HepG2 (cell line): ENCODE measurements at regions not wholly inside any gene's neighbourhood (a gene's known extent, or its start where the extent isn't known, plus 50 kb on each side); places are given as distances from the start of the nearest gene placed in this dataset.

ENCODE experiments used
- ATAC-seq: fragments of 200-7000 bp; cut with Tn5 transposase; 3 replicates; pipeline ENCODE4 v1.9.1; 2020; ENCODE audit warnings: mild to moderate bottlenecking, moderate library complexity
- BruUV-seq: library from RNA; stranded (reverse); fragments of 400-500 nt; replicated peaks from 2 replicates; lab custom pipeline; 2021; lab: Mats Ljungman, UMichigan
- CTCF ChIA-PET: fragments of 300-600 bp; formaldehyde crosslinking; extraction: SDS; loops from one replicate; lab custom pipeline; 2021; ENCODE audit warnings: low total read pairs, inconsistent platforms, low intra/inter-chr PET ratio; lab: Yijun Ruan, JAX
- POLR2A ChIA-PET: fragments of 350-600 bp; sonication (Branson Sonifier 250); formaldehyde crosslinking; loops from one replicate; lab custom pipeline; 2020; ENCODE audit warnings: antibody characterized with exemption, inconsistent platforms; lab: Yijun Ruan, JAX
- DNase-seq: peaks from one replicate; pipeline ENCODE4 v3.0.0-alpha.2; 2015; ENCODE audit warnings: low spot score
- FAIRE-seq: peaks from 3 replicates; lab custom pipeline; 2011; peaks lifted over from hg19 to GRCh38; lab: Jason Lieb, UNC
- H2AFZ ChIP-seq: one replicate; pipeline ENCODE4 v1.6.1; 2011; ENCODE audit warnings: low read length, inconsistent platforms
- H3K27ac ChIP-seq: fragments of 300-600 bp; 3 replicates; pipeline ENCODE4 v1.8.0; 2011; ENCODE audit warnings: mixed run types, mild to moderate bottlenecking, mixed read lengths, low read length, inconsistent platforms; ENCODE audit not compliant: insufficient read depth; ENCODE audit errors: extremely low read length
- H3K27me3 ChIP-seq, 2 experiments: fragments of 200-600 bp in 1 of 2; 2 replicates in 1 of 2; 3 replicates in 1 of 2; pipeline versions ENCODE4 v1.6.0 to v1.8.0; 2011; ENCODE audit warnings: low read length in 2 of 2, mild to moderate bottlenecking in 2 of 2, moderate library complexity in 2 of 2, inconsistent platforms in 1 of 2; ENCODE audit not compliant: insufficient read depth in 2 of 2, control insufficient read depth in 1 of 2
- H3K36me3 ChIP-seq, 2 experiments: fragments of 200-600 bp in 1 of 2; replicated peaks in 1 of 2; 2 replicates in 1 of 2; 3 replicates in 1 of 2; pipeline versions ENCODE4 v1.5.1 to v1.8.0; 2011; ENCODE audit warnings: low read length in 2 of 2, inconsistent platforms in 1 of 2; ENCODE audit not compliant: insufficient read depth in 2 of 2, control insufficient read depth in 1 of 2
- H3K4me1 ChIP-seq: 2 replicates; pipeline ENCODE4 v1.5.1; 2012; ENCODE audit warnings: low read length, inconsistent platforms; ENCODE audit not compliant: insufficient read depth
- H3K4me2 ChIP-seq: 2 replicates; pipeline ENCODE4 v1.6.0; 2011; ENCODE audit warnings: low read depth, low read length, inconsistent platforms
- H3K4me3 ChIP-seq, 3 experiments: fragments of 200-600 bp in 1 of 3; sonication (generic), shearing (Covaris generic) in 1 of 3; replicated peaks in 1 of 3; 2 replicates each; pipeline ENCODE4 v1.5.1; 2011 to 2016; ENCODE audit warnings: low read length in 3 of 3, inconsistent platforms in 2 of 3, low read depth in 2 of 3, mild to moderate bottlenecking in 2 of 3, control low read depth in 1 of 3, mixed read lengths in 1 of 3; ENCODE audit not compliant: insufficient read depth in 1 of 3
- H3K79me2 ChIP-seq: one replicate; pipeline ENCODE4 v1.6.1; 2011; ENCODE audit warnings: low read length, inconsistent platforms; ENCODE audit not compliant: insufficient read depth
- H3K9ac ChIP-seq: 2 replicates; pipeline ENCODE4 v1.6.0; 2011; ENCODE audit warnings: mild to moderate bottlenecking, low read depth, low read length, inconsistent platforms; ENCODE audit not compliant: insufficient read depth
- H3K9me3 ChIP-seq: 2 replicates; pipeline ENCODE4 v1.5.1; 2012; ENCODE audit warnings: mild to moderate bottlenecking, low read length
- H4K20me1 ChIP-seq: 2 replicates; pipeline ENCODE4 v1.6.0; 2011; ENCODE audit warnings: inconsistent platforms, mild to moderate bottlenecking, low read length, moderate library complexity; ENCODE audit not compliant: insufficient read depth
- HES4 ChIP-seq: sonication (generic); formaldehyde crosslinking; IDR thresholded peaks from 2 replicates; pipeline ENCODE4 v1.9.0; 2021; ENCODE audit warnings: mild to moderate bottlenecking, missing genetic modification reagents, borderline replicate concordance
- KAT2B ChIP-seq: fragments of 150-350 bp; IDR thresholded peaks from 2 replicates; pipeline ENCODE4 v1.6.1; 2014; ENCODE audit warnings: low read depth, low read length, borderline replicate concordance
- MYPOP ChIP-seq: sonication (generic); formaldehyde crosslinking; IDR thresholded peaks from 2 replicates; pipeline ENCODE4 v1.8.1; 2023; ENCODE audit warnings: mild to moderate bottlenecking, moderate library complexity, missing genetic modification reagents
- RFX3 ChIP-seq: IDR thresholded peaks from 2 replicates; pipeline ENCODE4 v1.6.1; 2016; ENCODE audit warnings: missing biosample characterization, missing genetic modification reagents
- ZBTB7A ChIP-seq: sonication (generic); formaldehyde crosslinking; IDR thresholded peaks from 2 replicates; pipeline ENCODE4 v1.8.0; 2022; ENCODE audit warnings: mild to moderate bottlenecking, missing genetic modification reagents
- ZMYM3 ChIP-seq: sonication (generic); formaldehyde crosslinking; IDR thresholded peaks from 2 replicates; pipeline ENCODE4 v1.5.1; 2020; ENCODE audit warnings: mild to moderate bottlenecking, missing genetic modification reagents
- ZNF770 ChIP-seq: sonication (generic); formaldehyde crosslinking; IDR thresholded peaks from 2 replicates; pipeline ENCODE4 v1.5.0; 2020; ENCODE audit warnings: mild to moderate bottlenecking, missing genetic modification reagents
- WGBS: methylation state at CpG from one replicate; pipeline ENCODE4 v1.1.6; 2017; ENCODE audit warnings: low lambda C conversion rate; 5-methylcytosine and 5-hydroxymethylcytosine counted together
- in situ Hi-C: cut with HindIII; loops from 2 replicates; pipeline ENCODE4 v1.10.0; 2017; ENCODE audit warnings: low pct_unique_long_range_greater_than_20kb; ENCODE audit not compliant: extremely low pct_ligation_motif_present
- intact Hi-C: fragments of 100-400 bp; cut with micrococcal nuclease; formaldehyde crosslinking; loops from one replicate; pipeline ENCODE4 v1.10.0; 2022; ENCODE audit not compliant: unreplicated experiment
- TF ChIP-seq, protein P1 (sequence below): sonication (generic); formaldehyde crosslinking; conservative IDR thresholded peaks from 2 replicates; pipeline ENCODE4 v1.4.0; 2020; ENCODE audit warnings: mild to moderate bottlenecking, missing genetic modification reagents, moderate library complexity

- peaks cover 74% of the 10 kb centered on the region for H3K9me3 ChIP-seq
- no peak for ATAC-seq
- H3K9ac ChIP-seq: no peak overlapping the region
- no peaks in the 10 kb centered on the region for H3K79me2 ChIP-seq
- no peak overlapping the region for H3K4me3 ChIP-seq
- H4K20me1 ChIP-seq: no peaks in the 10 kb centered on the region
- intact Hi-C loops (no loop called here), in situ Hi-C loops (no loop called here)
- ChIA-PET POLR2A (no interaction called here), CTCF (no interaction called here)
- TF ChIP-seq, protein P1, sequence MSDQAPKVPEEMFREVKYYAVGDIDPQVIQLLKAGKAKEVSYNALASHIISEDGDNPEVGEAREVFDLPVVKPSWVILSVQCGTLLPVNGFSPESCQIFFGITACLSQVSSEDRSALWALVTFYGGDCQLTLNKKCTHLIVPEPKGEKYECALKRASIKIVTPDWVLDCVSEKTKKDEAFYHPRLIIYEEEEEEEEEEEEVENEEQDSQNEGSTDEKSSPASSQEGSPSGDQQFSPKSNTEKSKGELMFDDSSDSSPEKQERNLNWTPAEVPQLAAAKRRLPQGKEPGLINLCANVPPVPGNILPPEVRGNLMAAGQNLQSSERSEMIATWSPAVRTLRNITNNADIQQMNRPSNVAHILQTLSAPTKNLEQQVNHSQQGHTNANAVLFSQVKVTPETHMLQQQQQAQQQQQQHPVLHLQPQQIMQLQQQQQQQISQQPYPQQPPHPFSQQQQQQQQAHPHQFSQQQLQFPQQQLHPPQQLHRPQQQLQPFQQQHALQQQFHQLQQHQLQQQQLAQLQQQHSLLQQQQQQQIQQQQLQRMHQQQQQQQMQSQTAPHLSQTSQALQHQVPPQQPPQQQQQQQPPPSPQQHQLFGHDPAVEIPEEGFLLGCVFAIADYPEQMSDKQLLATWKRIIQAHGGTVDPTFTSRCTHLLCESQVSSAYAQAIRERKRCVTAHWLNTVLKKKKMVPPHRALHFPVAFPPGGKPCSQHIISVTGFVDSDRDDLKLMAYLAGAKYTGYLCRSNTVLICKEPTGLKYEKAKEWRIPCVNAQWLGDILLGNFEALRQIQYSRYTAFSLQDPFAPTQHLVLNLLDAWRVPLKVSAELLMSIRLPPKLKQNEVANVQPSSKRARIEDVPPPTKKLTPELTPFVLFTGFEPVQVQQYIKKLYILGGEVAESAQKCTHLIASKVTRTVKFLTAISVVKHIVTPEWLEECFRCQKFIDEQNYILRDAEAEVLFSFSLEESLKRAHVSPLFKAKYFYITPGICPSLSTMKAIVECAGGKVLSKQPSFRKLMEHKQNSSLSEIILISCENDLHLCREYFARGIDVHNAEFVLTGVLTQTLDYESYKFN (CRISPR knock-in tag): no peak
- TF ChIP-seq ZNF770 (CRISPR knock-in tag) (no peak), ZBTB7A (CRISPR knock-in tag) (no peak), KAT2B (no peak), MYPOP (CRISPR knock-in tag) (no peak), HES4 (CRISPR knock-in tag) (no peak), RFX3 (CRISPR knock-in tag) (no peak), ZMYM3 (CRISPR knock-in tag) (no peak)
- no peaks in the 10 kb centered on the region for H3K36me3 ChIP-seq
- no peaks in the 10 kb centered on the region for H3K4me1 ChIP-seq
- FAIRE-seq: no peak
- DNase-seq: no peak
- H3K27me3 ChIP-seq: no peaks in the 10 kb centered on the region
- BruUV-seq: no TSS peak
- 3% methylated on average over 2 of the region's 2 CpGs for WGBS
- no peak overlapping the region for H3K27ac ChIP-seq
- no peak overlapping the region for H3K4me2 ChIP-seq
- no peak overlapping the region for H2AFZ ChIP-seq
Observed at GRCh38 chr1:82299656-82300055, 498.9 kb downstream of the ADGRL2 start.
